ENCODE measurements at regions not wholly inside any gene's neighbourhood (a gene's known extent, or its start where the extent isn't known, plus 50 kb on each side); places are given as distances from the start of the nearest gene placed in this dataset.
"Not testable (repeated sequence)": the region's sequence is repeated elsewhere in the genome, so short reads cannot be mapped to it uniquely, and the experiment has no call there.

- H3K27ac ChIP-seq (ENCODE audit: low read depth, low read length); H3K9me3 ChIP-seq (ENCODE audit: control insufficient read depth in 5 of 5, low read length in 5 of 5); H3K36me3 ChIP-seq (ENCODE audit: control insufficient read depth in 5 of 5, insufficient read depth in 5 of 5, low read length in 5 of 5); H3K9ac ChIP-seq (ENCODE audit: low read length in 5 of 5); H3K27me3 ChIP-seq (ENCODE audit: control insufficient read depth in 5 of 5, insufficient read depth in 4 of 5, low read length in 5 of 5); H3K4me3 ChIP-seq (ENCODE audit: low read depth in 1 of 5, low read length in 5 of 5); H3K4me1 ChIP-seq (ENCODE audit: control insufficient read depth in 5 of 5, insufficient read depth in 5 of 5, low read length in 5 of 5): not testable (repeated sequence)
Measured at GRCh38 chr2:90295036-90295750, 1603.7 kb downstream of the RPIA start.

- not testable (repeated sequence) for H3K27me3 ChIP-seq (ENCODE audit: control insufficient read depth in 5 of 5, insufficient read depth in 4 of 5, low read length in 5 of 5); H3K4me1 ChIP-seq (ENCODE audit: control insufficient read depth in 5 of 5, insufficient read depth in 5 of 5, low read length in 5 of 5); H3K9ac ChIP-seq (ENCODE audit: low read length in 5 of 5); H3K36me3 ChIP-seq (ENCODE audit: control insufficient read depth in 5 of 5, insufficient read depth in 5 of 5, low read length in 5 of 5); H3K9me3 ChIP-seq (ENCODE audit: control insufficient read depth in 5 of 5, low read length in 5 of 5); H3K27ac ChIP-seq (ENCODE audit: low read depth, low read length); H3K4me3 ChIP-seq (ENCODE audit: low read depth in 1 of 5, low read length in 5 of 5)
Measured at GRCh38 chr2:90296484-90296777, 1605.0 kb downstream of the RPIA start.

GRCh38 chr2:90297701-90298100, 1606.2 kb downstream of the RPIA start:
- H3K9me3 ChIP-seq (ENCODE audit: control insufficient read depth in 5 of 5, low read length in 5 of 5); H3K9ac ChIP-seq (ENCODE audit: low read length in 5 of 5): not testable (repeated sequence)

GRCh38 chr2:90298126-90298755, 1606.8 kb downstream of the RPIA start:
- H3K36me3 ChIP-seq (ENCODE audit: control insufficient read depth in 5 of 5, insufficient read depth in 5 of 5, low read length in 5 of 5); H3K4me1 ChIP-seq (ENCODE audit: control insufficient read depth in 5 of 5, insufficient read depth in 5 of 5, low read length in 5 of 5); H3K9ac ChIP-seq (ENCODE audit: low read length in 5 of 5); H3K27me3 ChIP-seq (ENCODE audit: control insufficient read depth in 5 of 5, insufficient read depth in 4 of 5, low read length in 5 of 5); H3K9me3 ChIP-seq (ENCODE audit: control insufficient read depth in 5 of 5, low read length in 5 of 5); H3K4me3 ChIP-seq (ENCODE audit: low read depth in 1 of 5, low read length in 5 of 5); H3K27ac ChIP-seq (ENCODE audit: low read depth, low read length): not testable (repeated sequence)

More at GRCh38 chr2:90297701-90298100, 1606.2 kb downstream of the RPIA start:
- not testable (repeated sequence) for H3K27me3 ChIP-seq (ENCODE audit: control insufficient read depth in 5 of 5, insufficient read depth in 4 of 5, low read length in 5 of 5); H3K36me3 ChIP-seq (ENCODE audit: control insufficient read depth in 5 of 5, insufficient read depth in 5 of 5, low read length in 5 of 5); H3K27ac ChIP-seq (ENCODE audit: low read depth, low read length); H3K4me1 ChIP-seq (ENCODE audit: control insufficient read depth in 5 of 5, insufficient read depth in 5 of 5, low read length in 5 of 5); H3K4me3 ChIP-seq (ENCODE audit: low read depth in 1 of 5, low read length in 5 of 5)

GRCh38 chr2:90298983-90299382, 1607.5 kb downstream of the RPIA start:
- not testable (repeated sequence) for H3K4me3 ChIP-seq (ENCODE audit: low read depth in 1 of 5, low read length in 5 of 5); H3K27me3 ChIP-seq (ENCODE audit: control insufficient read depth in 5 of 5, insufficient read depth in 4 of 5, low read length in 5 of 5); H3K36me3 ChIP-seq (ENCODE audit: control insufficient read depth in 5 of 5, insufficient read depth in 5 of 5, low read length in 5 of 5); H3K4me1 ChIP-seq (ENCODE audit: control insufficient read depth in 5 of 5, insufficient read depth in 5 of 5, low read length in 5 of 5); H3K9ac ChIP-seq (ENCODE audit: low read length in 5 of 5); H3K27ac ChIP-seq (ENCODE audit: low read depth, low read length); H3K9me3 ChIP-seq (ENCODE audit: control insufficient read depth in 5 of 5, low read length in 5 of 5)

- not testable (repeated sequence) for H3K36me3 ChIP-seq (ENCODE audit: control insufficient read depth in 5 of 5, insufficient read depth in 5 of 5, low read length in 5 of 5); H3K9ac ChIP-seq (ENCODE audit: low read length in 5 of 5); H3K9me3 ChIP-seq (ENCODE audit: control insufficient read depth in 5 of 5, low read length in 5 of 5); H3K27ac ChIP-seq (ENCODE audit: low read depth, low read length); H3K27me3 ChIP-seq (ENCODE audit: control insufficient read depth in 5 of 5, insufficient read depth in 4 of 5, low read length in 5 of 5); H3K4me3 ChIP-seq (ENCODE audit: low read depth in 1 of 5, low read length in 5 of 5); H3K4me1 ChIP-seq (ENCODE audit: control insufficient read depth in 5 of 5, insufficient read depth in 5 of 5, low read length in 5 of 5)
Measured at GRCh38 chr2:90322982-90323381, 1631.5 kb downstream of the RPIA start.

GRCh38 chr2:90323612-90324558, 1632.4 kb downstream of the RPIA start:
- not testable (repeated sequence) for H3K4me3 ChIP-seq (ENCODE audit: low read depth in 1 of 5, low read length in 5 of 5); H3K4me1 ChIP-seq (ENCODE audit: control insufficient read depth in 5 of 5, insufficient read depth in 5 of 5, low read length in 5 of 5); H3K27ac ChIP-seq (ENCODE audit: low read depth, low read length); H3K27me3 ChIP-seq (ENCODE audit: control insufficient read depth in 5 of 5, insufficient read depth in 4 of 5, low read length in 5 of 5); H3K36me3 ChIP-seq (ENCODE audit: control insufficient read depth in 5 of 5, insufficient read depth in 5 of 5, low read length in 5 of 5); H3K9ac ChIP-seq (ENCODE audit: low read length in 5 of 5); H3K9me3 ChIP-seq (ENCODE audit: control insufficient read depth in 5 of 5, low read length in 5 of 5)

- not testable (repeated sequence) for H3K9ac ChIP-seq (ENCODE audit: low read length in 5 of 5); H3K4me3 ChIP-seq (ENCODE audit: low read depth in 1 of 5, low read length in 5 of 5); H3K27me3 ChIP-seq (ENCODE audit: control insufficient read depth in 5 of 5, insufficient read depth in 4 of 5, low read length in 5 of 5); H3K27ac ChIP-seq (ENCODE audit: low read depth, low read length); H3K36me3 ChIP-seq (ENCODE audit: control insufficient read depth in 5 of 5, insufficient read depth in 5 of 5, low read length in 5 of 5); H3K9me3 ChIP-seq (ENCODE audit: control insufficient read depth in 5 of 5, low read length in 5 of 5); H3K4me1 ChIP-seq (ENCODE audit: control insufficient read depth in 5 of 5, insufficient read depth in 5 of 5, low read length in 5 of 5)
Measured at GRCh38 chr2:90324672-90325071, 1633.2 kb downstream of the RPIA start.

- H3K27ac ChIP-seq (ENCODE audit: low read depth, low read length); H3K36me3 ChIP-seq (ENCODE audit: control insufficient read depth in 5 of 5, insufficient read depth in 5 of 5, low read length in 5 of 5); H3K9me3 ChIP-seq (ENCODE audit: control insufficient read depth in 5 of 5, low read length in 5 of 5); H3K9ac ChIP-seq (ENCODE audit: low read length in 5 of 5); H3K4me3 ChIP-seq (ENCODE audit: low read depth in 1 of 5, low read length in 5 of 5); H3K4me1 ChIP-seq (ENCODE audit: control insufficient read depth in 5 of 5, insufficient read depth in 5 of 5, low read length in 5 of 5); H3K27me3 ChIP-seq (ENCODE audit: control insufficient read depth in 5 of 5, insufficient read depth in 4 of 5, low read length in 5 of 5): not testable (repeated sequence)
Measured at GRCh38 chr2:90325796-90326353, 1634.4 kb downstream of the RPIA start.

- H3K4me1 ChIP-seq (ENCODE audit: control insufficient read depth in 5 of 5, insufficient read depth in 5 of 5, low read length in 5 of 5); H3K27ac ChIP-seq (ENCODE audit: low read depth, low read length); H3K9me3 ChIP-seq (ENCODE audit: control insufficient read depth in 5 of 5, low read length in 5 of 5); H3K9ac ChIP-seq (ENCODE audit: low read length in 5 of 5); H3K27me3 ChIP-seq (ENCODE audit: control insufficient read depth in 5 of 5, insufficient read depth in 4 of 5, low read length in 5 of 5); H3K36me3 ChIP-seq (ENCODE audit: control insufficient read depth in 5 of 5, insufficient read depth in 5 of 5, low read length in 5 of 5); H3K4me3 ChIP-seq (ENCODE audit: low read depth in 1 of 5, low read length in 5 of 5): not testable (repeated sequence)
Measured at GRCh38 chr2:90355546-90355945, 1664.1 kb downstream of the RPIA start.
